ENCODE measurements at regions not wholly inside any gene's neighbourhood (a gene's known extent, or its start where the extent isn't known, plus 50 kb on each side); places are given as distances from the start of the nearest gene placed in this dataset.

- H3K4me1 Mint-ChIP-seq (ENCODE audit: unreplicated experiment), result no peaks in the 10 kb centered on the region
- H3K9me3 Mint-ChIP-seq (ENCODE audit: unreplicated experiment), result no peaks in the 10 kb centered on the region
- TF ChIP-seq CTCF (IDR thresholded peaks at IDR 0.05; ENCODE audit: unreplicated experiment), result no peak
- DNase-seq (ENCODE audit: low spot score), result no peak
- H3K27me3 Mint-ChIP-seq (ENCODE audit: unreplicated experiment), result no peaks in the 10 kb centered on the region
- H3K27ac Mint-ChIP-seq (ENCODE audit: unreplicated experiment), result no peak overlapping the region
- H3K4me3 Mint-ChIP-seq (ENCODE audit: unreplicated experiment), result no peak overlapping the region
- H3K36me3 Mint-ChIP-seq (ENCODE audit: low read depth, unreplicated experiment), result no peaks in the 10 kb centered on the region
These were observed 2198.2 kb upstream of the RAG2 start for GRCh38 chr11:38796281-38796680.

GRCh38 chr11:38795027-38795426, 2197.0 kb upstream of the RAG2 start:
- Mint-ChIP-seq H3K27me3 (ENCODE audit: unreplicated experiment) (no peaks in the 10 kb centered on the region), H3K4me1 (ENCODE audit: unreplicated experiment) (no peaks in the 10 kb centered on the region), H3K36me3 (ENCODE audit: low read depth, unreplicated experiment) (no peaks in the 10 kb centered on the region), H3K27ac (ENCODE audit: unreplicated experiment) (no peak overlapping the region), H3K9me3 (ENCODE audit: unreplicated experiment) (no peaks in the 10 kb centered on the region), H3K4me3 (ENCODE audit: unreplicated experiment) (no peak overlapping the region)
- no peak for TF ChIP-seq CTCF (IDR thresholded peaks at IDR 0.05; ENCODE audit: unreplicated experiment)
- no peak for DNase-seq (ENCODE audit: low spot score)

- H3K4me1 Mint-ChIP-seq (ENCODE audit: unreplicated experiment), result no peaks in the 10 kb centered on the region
- TF ChIP-seq CTCF (IDR thresholded peaks at IDR 0.05; ENCODE audit: unreplicated experiment), result peak; percentile 76
- H3K27me3 Mint-ChIP-seq (ENCODE audit: unreplicated experiment), result no peaks in the 10 kb centered on the region
- H3K27ac Mint-ChIP-seq (ENCODE audit: unreplicated experiment), result no peak overlapping the region
- no peak overlapping the region for H3K4me3 Mint-ChIP-seq (ENCODE audit: unreplicated experiment)
- peaks cover under 1% of the 10 kb centered on the region for H3K9me3 Mint-ChIP-seq (ENCODE audit: unreplicated experiment)
- no peaks in the 10 kb centered on the region for H3K36me3 Mint-ChIP-seq (ENCODE audit: low read depth, unreplicated experiment)
- DNase-seq (ENCODE audit: low spot score), result peak; percentile 39
These were observed 2193.4 kb upstream of the RAG2 start for GRCh38 chr11:38791346-38791961.

GRCh38 chr11:38788561-38788960, 2190.5 kb upstream of the RAG2 start:
- H3K4me3 Mint-ChIP-seq (ENCODE audit: unreplicated experiment), result no peak overlapping the region
- no peaks in the 10 kb centered on the region for H3K27me3 Mint-ChIP-seq (ENCODE audit: unreplicated experiment)
- DNase-seq (ENCODE audit: low spot score), result no peak
- H3K4me1 Mint-ChIP-seq (ENCODE audit: unreplicated experiment), result no peaks in the 10 kb centered on the region
- H3K36me3 Mint-ChIP-seq (ENCODE audit: low read depth, unreplicated experiment), result no peaks in the 10 kb centered on the region
- no peak overlapping the region for H3K27ac Mint-ChIP-seq (ENCODE audit: unreplicated experiment)
- no peak for TF ChIP-seq CTCF (IDR thresholded peaks at IDR 0.05; ENCODE audit: unreplicated experiment)
- peaks cover 9% of the 10 kb centered on the region for H3K9me3 Mint-ChIP-seq (ENCODE audit: unreplicated experiment)

GRCh38 chr11:38784164-38784563, 2186.1 kb upstream of the RAG2 start:
- no peak overlapping the region for H3K4me3 Mint-ChIP-seq (ENCODE audit: unreplicated experiment)
- H3K27me3 Mint-ChIP-seq (ENCODE audit: unreplicated experiment), result no peaks in the 10 kb centered on the region
- no peak for DNase-seq (ENCODE audit: low spot score)
- no peak for TF ChIP-seq CTCF (IDR thresholded peaks at IDR 0.05; ENCODE audit: unreplicated experiment)
- no peaks in the 10 kb centered on the region for H3K36me3 Mint-ChIP-seq (ENCODE audit: low read depth, unreplicated experiment)
- no peaks in the 10 kb centered on the region for H3K4me1 Mint-ChIP-seq (ENCODE audit: unreplicated experiment)
- H3K9me3 Mint-ChIP-seq (ENCODE audit: unreplicated experiment), result peaks cover 9% of the 10 kb centered on the region
- H3K27ac Mint-ChIP-seq (ENCODE audit: unreplicated experiment), result no peak overlapping the region
